ENCODE measurements at regions not wholly inside any gene's neighbourhood (a gene's known extent, or its start where the extent isn't known, plus 50 kb on each side); places are given as distances from the start of the nearest gene placed in this dataset.
"Not testable (repeated sequence)": the region's sequence is repeated elsewhere in the genome, so short reads cannot be mapped to it uniquely, and the experiment has no call there.

DNA sequence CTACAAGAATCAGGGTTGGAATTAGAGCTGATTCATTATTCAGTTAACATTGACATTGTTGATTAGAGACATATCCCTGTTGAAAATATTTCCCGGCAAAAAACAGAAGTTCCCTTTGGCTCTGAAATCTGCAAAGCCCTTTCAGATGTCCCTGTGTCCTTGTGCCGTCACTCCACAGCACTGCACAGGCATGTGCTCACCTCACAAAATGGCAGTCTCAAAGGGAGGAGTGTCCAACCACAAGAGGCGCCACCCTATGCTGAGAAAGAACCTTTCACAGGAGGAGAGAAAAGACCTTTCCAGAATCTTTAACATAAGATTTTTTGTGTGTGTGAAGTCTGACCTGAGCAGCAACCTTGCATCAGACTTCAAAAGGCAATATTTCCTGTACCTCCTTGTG is 112.8 kb upstream of the PRSS3 start:
- no peak for DNase-seq (ENCODE audit: low read depth, low spot score)
- H3K4me3 ChIP-seq = no peak overlapping the region
- H3K27ac ChIP-seq = no peak overlapping the region
- H3K36me3 ChIP-seq (ENCODE audit: insufficient read depth, low read length) = no peaks in the 10 kb centered on the region
- TF ChIP-seq EZH2 (IDR thresholded peaks at IDR 0.05) = no peak
- TF ChIP-seq POLR2AphosphoS5 (IDR thresholded peaks at IDR 0.05; ENCODE audit: borderline replicate concordance, low read depth, low read length) = no peak
- no peak for TF ChIP-seq FOXP2 (optimal IDR thresholded peaks at IDR 0.05; ENCODE audit: control extremely low read depth, extremely low read length, insufficient read depth)
- no peak overlapping the region for H3K9ac ChIP-seq (ENCODE audit: insufficient read length)
- H3K9me3 ChIP-seq (ENCODE audit: low read depth, low read length) = no peaks in the 10 kb centered on the region

DNA sequence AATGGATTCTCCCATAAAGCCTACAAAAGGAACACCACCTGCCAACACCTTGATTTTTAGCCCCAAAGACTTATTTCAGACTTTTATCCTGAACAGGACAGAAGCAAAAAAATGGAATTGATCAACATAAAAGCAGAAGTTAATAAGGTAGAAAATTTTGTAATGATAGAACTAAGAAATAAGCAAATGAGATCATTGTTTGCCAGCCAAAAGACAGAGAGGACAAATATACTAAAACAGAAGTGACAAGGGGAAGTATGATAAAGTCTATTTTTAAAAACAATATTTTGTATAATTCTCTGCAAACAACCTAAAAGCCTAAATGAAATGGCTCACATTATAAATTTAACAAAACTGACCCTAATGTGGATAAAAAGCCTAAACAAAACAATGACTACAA is 110.5 kb upstream of the PRSS3 start:
- no peak overlapping the region for H3K4me3 ChIP-seq
- TF ChIP-seq FOXP2 (optimal IDR thresholded peaks at IDR 0.05; ENCODE audit: control extremely low read depth, extremely low read length, insufficient read depth) (no peak), EZH2 (IDR thresholded peaks at IDR 0.05) (no peak), POLR2AphosphoS5 (IDR thresholded peaks at IDR 0.05; ENCODE audit: borderline replicate concordance, low read depth, low read length) (no peak)
- no peak overlapping the region for H3K9ac ChIP-seq (ENCODE audit: insufficient read length)
- no peaks in the 10 kb centered on the region for H3K9me3 ChIP-seq (ENCODE audit: low read depth, low read length)
- no peak overlapping the region for H3K27ac ChIP-seq
- DNase-seq (ENCODE audit: low read depth, low spot score) = no peak
- no peaks in the 10 kb centered on the region for H3K36me3 ChIP-seq (ENCODE audit: insufficient read depth, low read length)

DNA sequence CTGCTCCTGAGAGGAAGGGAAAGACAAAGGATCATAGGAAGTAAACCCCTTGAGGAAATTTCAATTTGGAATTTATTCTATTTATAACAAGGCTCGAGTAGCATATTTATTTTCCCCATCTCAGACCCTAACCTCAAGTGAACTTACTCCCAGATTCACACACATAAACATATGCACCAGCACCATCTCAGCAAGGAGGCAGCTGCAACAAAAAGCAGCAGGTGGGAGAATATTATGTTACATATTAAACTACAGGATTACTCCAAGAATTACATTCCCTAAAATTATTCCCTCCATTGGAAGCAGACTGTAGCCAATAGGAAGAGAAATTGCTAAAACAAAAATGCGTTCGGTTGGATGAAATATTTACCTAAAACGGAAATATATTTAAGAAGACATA is 108.4 kb upstream of the PRSS3 start:
- H3K9me3 ChIP-seq (ENCODE audit: low read depth, low read length) = no peaks in the 10 kb centered on the region
- no peak for DNase-seq (ENCODE audit: low read depth, low spot score)
- no peak for TF ChIP-seq FOXP2 (optimal IDR thresholded peaks at IDR 0.05; ENCODE audit: control extremely low read depth, extremely low read length, insufficient read depth)
- TF ChIP-seq EZH2 (IDR thresholded peaks at IDR 0.05) = no peak
- no peak for TF ChIP-seq POLR2AphosphoS5 (IDR thresholded peaks at IDR 0.05; ENCODE audit: borderline replicate concordance, low read depth, low read length)
- no peak overlapping the region for H3K4me3 ChIP-seq
- no peak overlapping the region for H3K27ac ChIP-seq
- no peak overlapping the region for H3K9ac ChIP-seq (ENCODE audit: insufficient read length)
- H3K36me3 ChIP-seq (ENCODE audit: insufficient read depth, low read length) = no peaks in the 10 kb centered on the region

DNA sequence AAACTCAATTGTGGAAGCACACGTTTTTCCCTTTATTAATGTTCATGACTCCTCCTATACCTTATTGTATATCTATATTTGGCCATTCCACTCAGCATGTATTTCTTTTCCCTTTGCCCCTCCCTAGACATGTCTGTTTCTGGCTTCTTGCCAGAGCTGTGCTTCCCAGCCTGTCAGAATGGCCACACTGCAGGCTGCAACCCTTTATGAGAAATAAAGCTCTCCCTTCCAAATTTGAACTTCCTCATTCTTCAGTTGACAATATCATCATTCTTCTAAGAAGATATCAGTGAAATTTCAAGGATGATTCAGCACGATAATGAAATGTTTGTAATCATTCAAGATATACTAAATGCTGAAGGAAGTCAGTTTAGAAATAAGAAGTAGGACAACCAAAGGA is 107.6 kb upstream of the PRSS3 start:
- TF ChIP-seq FOXP2 (optimal IDR thresholded peaks at IDR 0.05; ENCODE audit: control extremely low read depth, extremely low read length, insufficient read depth) = no peak
- TF ChIP-seq EZH2 (IDR thresholded peaks at IDR 0.05) = no peak
- no peak for TF ChIP-seq POLR2AphosphoS5 (IDR thresholded peaks at IDR 0.05; ENCODE audit: borderline replicate concordance, low read depth, low read length)
- DNase-seq (ENCODE audit: low read depth, low spot score) = no peak
- no peak overlapping the region for H3K4me3 ChIP-seq

DNA sequence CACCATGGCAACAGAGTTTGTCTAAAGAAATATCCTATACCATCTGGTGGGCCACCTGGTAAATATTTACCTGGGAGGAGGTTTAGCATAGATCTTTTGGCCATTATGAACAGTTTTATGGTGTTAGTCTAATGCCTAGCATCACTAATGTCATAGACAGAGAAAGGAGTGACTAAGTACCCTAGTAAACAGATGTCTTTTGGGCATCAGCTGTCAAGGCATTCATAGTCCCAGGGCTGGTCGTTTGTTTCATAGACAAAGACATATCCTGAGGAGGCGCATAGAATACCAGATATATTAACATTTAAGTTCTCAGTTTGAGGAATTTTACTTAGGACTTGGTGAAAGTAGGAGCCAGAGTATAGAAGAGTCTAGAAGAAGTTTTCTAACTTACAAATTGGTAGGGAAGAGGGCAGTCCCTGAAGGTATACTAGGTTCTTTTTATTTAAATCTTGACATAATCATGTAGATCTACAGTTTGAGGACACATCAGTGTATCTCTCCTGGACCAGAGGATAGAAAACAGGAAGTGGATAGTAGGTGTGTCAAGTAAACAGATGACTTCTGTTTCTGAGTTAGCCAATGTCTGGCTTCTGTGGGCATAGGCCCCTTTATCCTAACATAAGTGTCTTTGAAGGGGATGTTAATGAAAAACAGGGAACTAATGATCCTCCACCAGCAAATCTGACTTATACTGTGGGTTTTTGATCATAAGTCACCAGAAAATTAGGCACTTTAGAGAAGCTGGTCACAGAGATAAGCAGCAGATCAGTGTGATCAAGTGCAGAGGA is 105.0 kb upstream of the PRSS3 start:
- no peak overlapping the region for H3K4me3 ChIP-seq
- DNase-seq (ENCODE audit: low read depth, low spot score) = no peak
- no peak overlapping the region for H3K27ac ChIP-seq
- H3K9me3 ChIP-seq (ENCODE audit: low read depth, low read length) = no peaks in the 10 kb centered on the region
- TF ChIP-seq FOXP2 (optimal IDR thresholded peaks at IDR 0.05; ENCODE audit: control extremely low read depth, extremely low read length, insufficient read depth) (no peak), EZH2 (IDR thresholded peaks at IDR 0.05) (no peak), POLR2AphosphoS5 (IDR thresholded peaks at IDR 0.05; ENCODE audit: borderline replicate concordance, low read depth, low read length) (no peak)
- no peak overlapping the region for H3K9ac ChIP-seq (ENCODE audit: insufficient read length)
- no peaks in the 10 kb centered on the region for H3K36me3 ChIP-seq (ENCODE audit: insufficient read depth, low read length)

More for the DNA sequence above, 107.6 kb upstream of the PRSS3 start:
- no peaks in the 10 kb centered on the region for H3K36me3 ChIP-seq (ENCODE audit: insufficient read depth, low read length)
- no peaks in the 10 kb centered on the region for H3K9me3 ChIP-seq (ENCODE audit: low read depth, low read length)
- H3K27ac ChIP-seq = no peak overlapping the region
- no peak overlapping the region for H3K9ac ChIP-seq (ENCODE audit: insufficient read length)

DNA sequence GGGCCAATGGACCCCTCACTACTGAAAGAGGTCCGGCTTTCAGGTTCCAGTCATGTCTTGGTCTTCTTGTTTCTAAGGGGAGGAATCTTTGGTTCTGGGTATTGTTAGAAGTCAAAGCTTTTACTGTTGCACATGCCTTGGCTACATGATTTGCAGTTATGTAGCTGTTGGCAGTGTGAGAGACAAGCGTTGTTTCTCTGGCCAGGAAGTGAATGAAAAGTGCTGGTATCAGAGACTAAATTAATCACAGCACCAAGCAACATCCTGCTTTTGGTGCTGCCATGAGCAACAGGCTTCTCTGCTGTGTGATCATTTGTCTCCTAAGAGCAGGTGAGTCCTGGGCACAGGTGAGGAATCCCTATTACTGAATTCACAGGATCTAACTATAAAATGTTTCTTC is 100.1 kb upstream of the PRSS3 start:
- Histone ChIP-seq H3K27ac (no peak overlapping the region), H3K9me3 (ENCODE audit: low read depth, low read length) (no peaks in the 10 kb centered on the region), H3K9ac (ENCODE audit: insufficient read length) (no peak overlapping the region), H3K4me3 (no peak overlapping the region), H3K36me3 (ENCODE audit: insufficient read depth, low read length) (no peaks in the 10 kb centered on the region)
- DNase-seq (ENCODE audit: low read depth, low spot score) = no peak
- TF ChIP-seq POLR2AphosphoS5 (IDR thresholded peaks at IDR 0.05; ENCODE audit: borderline replicate concordance, low read depth, low read length) = no peak
- TF ChIP-seq EZH2 (IDR thresholded peaks at IDR 0.05) = no peak
- no peak for TF ChIP-seq FOXP2 (optimal IDR thresholded peaks at IDR 0.05; ENCODE audit: control extremely low read depth, extremely low read length, insufficient read depth)

DNA sequence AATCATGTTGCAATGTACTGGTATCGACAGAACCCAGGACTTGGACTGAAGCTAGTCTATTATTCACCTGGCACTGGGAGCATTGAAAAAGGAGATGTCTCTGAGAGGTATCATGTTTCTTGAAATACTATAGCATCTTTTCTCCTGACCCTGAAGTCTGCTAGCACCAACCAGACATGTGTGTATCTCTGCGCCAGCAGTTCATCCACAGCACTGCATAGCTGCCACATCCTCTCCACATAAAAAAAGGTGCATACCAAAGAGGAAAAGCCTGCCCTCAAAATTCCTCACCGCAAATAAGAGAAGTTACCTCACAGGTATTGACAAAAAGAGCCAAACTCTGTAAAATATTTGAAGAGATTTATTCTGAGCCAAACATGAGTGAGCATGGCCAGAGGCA is 99.5 kb upstream of the PRSS3 start:
- no peak for DNase-seq (ENCODE audit: low read depth, low spot score)
- no peak overlapping the region for H3K4me3 ChIP-seq
- no peak for TF ChIP-seq POLR2AphosphoS5 (IDR thresholded peaks at IDR 0.05; ENCODE audit: borderline replicate concordance, low read depth, low read length)
- TF ChIP-seq FOXP2 (optimal IDR thresholded peaks at IDR 0.05; ENCODE audit: control extremely low read depth, extremely low read length, insufficient read depth) = no peak
- no peak for TF ChIP-seq EZH2 (IDR thresholded peaks at IDR 0.05)
- no peaks in the 10 kb centered on the region for H3K36me3 ChIP-seq (ENCODE audit: insufficient read depth, low read length)
- no peak overlapping the region for H3K9ac ChIP-seq (ENCODE audit: insufficient read length)
- no peaks in the 10 kb centered on the region for H3K9me3 ChIP-seq (ENCODE audit: low read depth, low read length)
- no peak overlapping the region for H3K27ac ChIP-seq

DNA sequence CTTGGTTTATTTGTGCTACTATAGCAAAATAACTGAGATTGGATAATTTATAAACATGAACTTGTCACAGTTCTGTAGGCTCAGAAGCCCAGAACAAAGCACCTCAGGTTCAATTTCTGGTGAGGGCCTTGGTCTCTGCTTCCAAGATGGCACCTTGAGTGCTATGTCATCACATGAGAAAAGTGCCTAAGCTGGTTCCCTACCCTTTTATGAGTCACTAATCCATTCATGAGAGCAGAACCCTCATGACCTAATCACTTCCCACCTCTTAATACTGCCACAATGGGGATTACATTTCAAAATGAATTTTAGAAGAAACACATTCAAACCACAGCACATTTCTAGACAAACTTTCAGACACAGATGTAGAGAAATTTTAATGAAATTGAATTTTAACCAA is 98.2 kb upstream of the PRSS3 start:
- TF ChIP-seq FOXP2 (optimal IDR thresholded peaks at IDR 0.05; ENCODE audit: control extremely low read depth, extremely low read length, insufficient read depth) (no peak), EZH2 (IDR thresholded peaks at IDR 0.05) (no peak)
- Histone ChIP-seq H3K9ac (ENCODE audit: insufficient read length) (no peak overlapping the region), H3K4me3 (no peak overlapping the region), H3K27ac (no peak overlapping the region), H3K9me3 (ENCODE audit: low read depth, low read length) (no peaks in the 10 kb centered on the region), H3K36me3 (ENCODE audit: insufficient read depth, low read length) (no peaks in the 10 kb centered on the region)
- no peak for DNase-seq (ENCODE audit: low read depth, low spot score)

DNA sequence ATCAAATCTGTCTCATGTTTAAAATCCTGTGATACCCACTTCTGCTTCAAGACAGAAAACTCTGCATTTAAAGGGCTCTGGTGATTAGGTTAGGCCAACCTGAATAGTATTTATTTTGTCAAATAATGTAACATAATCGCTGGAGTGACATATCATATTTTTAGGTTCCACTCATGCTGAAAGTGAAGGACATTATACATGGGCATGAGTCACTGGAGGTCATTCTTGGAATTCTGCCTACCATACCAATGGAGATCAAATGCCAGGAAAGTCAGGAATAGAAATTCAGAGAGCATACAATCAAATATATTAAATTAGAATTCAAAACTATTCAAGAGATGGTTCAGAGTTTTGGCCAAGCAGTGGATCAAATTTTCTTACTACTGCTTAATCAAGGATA is 97.1 kb upstream of the PRSS3 start:
- no peaks in the 10 kb centered on the region for H3K36me3 ChIP-seq (ENCODE audit: insufficient read depth, low read length)
- TF ChIP-seq EZH2 (IDR thresholded peaks at IDR 0.05) (no peak), POLR2AphosphoS5 (IDR thresholded peaks at IDR 0.05; ENCODE audit: borderline replicate concordance, low read depth, low read length) (no peak), FOXP2 (optimal IDR thresholded peaks at IDR 0.05; ENCODE audit: control extremely low read depth, extremely low read length, insufficient read depth) (no peak)
- H3K4me3 ChIP-seq = no peak overlapping the region
- DNase-seq (ENCODE audit: low read depth, low spot score) = no peak
- H3K27ac ChIP-seq = no peak overlapping the region
- H3K9ac ChIP-seq (ENCODE audit: insufficient read length) = no peak overlapping the region
- no peaks in the 10 kb centered on the region for H3K9me3 ChIP-seq (ENCODE audit: low read depth, low read length)

DNA sequence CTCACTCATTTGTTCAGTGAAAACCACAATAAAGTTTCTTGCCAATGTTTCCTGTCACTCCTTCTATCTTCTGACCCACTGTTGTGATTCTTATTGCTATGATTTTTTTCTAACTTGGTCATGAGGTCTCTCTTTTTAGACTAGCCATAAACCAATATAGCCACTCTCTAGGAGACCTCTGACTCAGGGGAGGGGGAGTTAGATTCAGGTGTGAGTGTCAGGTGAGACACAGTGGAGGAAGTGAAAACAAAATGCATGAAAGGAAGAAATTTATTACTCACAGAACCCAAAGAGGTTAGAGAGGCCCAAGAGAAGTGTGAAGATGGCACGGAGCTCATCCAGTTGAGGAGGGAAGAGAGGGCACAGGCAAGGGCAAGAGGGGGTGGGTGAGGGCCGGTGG is 94.4 kb upstream of the PRSS3 start:
- not testable (repeated sequence) for H3K27ac ChIP-seq; DNase-seq (ENCODE audit: low read depth, low spot score); H3K4me3 ChIP-seq; H3K36me3 ChIP-seq (ENCODE audit: insufficient read depth, low read length); H3K9me3 ChIP-seq (ENCODE audit: low read depth, low read length); H3K9ac ChIP-seq (ENCODE audit: insufficient read length)

Measured in SK-N-MC (cell line).